ENCODE measurements at regions not wholly inside any gene's neighbourhood (a gene's known extent, or its start where the extent isn't known, plus 50 kb on each side); places are given as distances from the start of the nearest gene placed in this dataset.

DNA sequence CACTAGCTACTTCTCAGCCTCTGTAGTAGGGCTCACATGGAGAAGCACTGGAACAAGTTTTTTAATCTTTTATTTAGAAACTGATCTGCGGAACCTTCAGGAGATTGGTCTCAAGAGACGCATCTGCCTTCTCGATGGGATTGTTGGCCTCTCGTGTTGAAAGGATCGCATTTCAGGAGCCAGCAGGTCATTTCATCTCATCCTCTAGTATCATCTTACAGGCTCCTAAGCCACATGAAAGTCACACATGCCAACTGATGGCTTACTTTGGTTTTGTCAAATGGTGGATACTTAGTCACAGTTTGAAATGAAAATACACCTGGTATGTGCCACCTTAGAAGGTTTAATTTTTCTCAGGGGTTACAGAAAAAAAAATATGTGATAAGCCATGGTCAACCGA is 1703.6 kb downstream of the EFNB2 start:
- TF ChIP-seq EZH2 (IDR thresholded peaks at IDR 0.05; ENCODE audit: insufficient read depth, poor library complexity, severe bottlenecking) (no peak), EZH2phosphoT487 (IDR thresholded peaks at IDR 0.05; ENCODE audit: insufficient read depth, low read depth) (no peak)
